HK-2 (cell line): ENCODE measurements at regions not wholly inside any gene's neighbourhood (a gene's known extent, or its start where the extent isn't known, plus 50 kb on each side); places are given as distances from the start of the nearest gene placed in this dataset.
"Not testable (repeated sequence)": the region's sequence is repeated elsewhere in the genome, so short reads cannot be mapped to it uniquely, and the experiment has no call there.

Experiments used
- DNase-seq: peaks from one replicate; pipeline ENCODE4 v3.0.0-alpha.2; 2018; ENCODE audit not compliant: unreplicated experiment

DNA sequence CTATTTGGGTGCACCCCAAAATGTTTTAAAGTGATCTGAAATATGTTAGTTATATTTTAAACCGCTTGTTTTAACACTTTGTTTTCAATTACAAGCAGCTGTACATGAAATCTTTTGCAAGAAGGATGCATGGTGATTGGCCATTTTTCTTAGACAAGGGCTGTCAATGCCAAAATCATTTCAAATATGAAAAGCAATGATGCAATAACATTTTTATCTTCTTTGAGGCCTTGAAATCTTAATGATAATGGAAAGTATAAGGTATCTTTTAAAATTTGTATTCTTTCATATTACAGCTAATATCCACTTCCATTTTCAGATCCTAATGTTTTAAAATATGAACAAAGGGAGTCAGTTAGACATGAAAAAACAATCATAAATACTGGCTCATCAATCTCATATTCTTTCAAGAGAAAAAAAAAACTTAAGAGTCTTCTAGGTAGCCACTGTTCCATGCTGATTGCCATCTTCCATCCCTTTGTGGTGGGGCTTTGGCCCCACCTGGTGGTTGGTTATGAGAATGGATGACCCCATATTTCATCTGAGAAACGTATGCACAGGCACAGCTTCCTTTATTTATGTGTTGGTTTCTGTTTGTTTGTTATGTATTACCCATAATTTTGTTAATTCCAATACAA is 330.3 kb upstream of the MIR17HG start:
- DNase-seq = peak; percentile 53

DNA sequence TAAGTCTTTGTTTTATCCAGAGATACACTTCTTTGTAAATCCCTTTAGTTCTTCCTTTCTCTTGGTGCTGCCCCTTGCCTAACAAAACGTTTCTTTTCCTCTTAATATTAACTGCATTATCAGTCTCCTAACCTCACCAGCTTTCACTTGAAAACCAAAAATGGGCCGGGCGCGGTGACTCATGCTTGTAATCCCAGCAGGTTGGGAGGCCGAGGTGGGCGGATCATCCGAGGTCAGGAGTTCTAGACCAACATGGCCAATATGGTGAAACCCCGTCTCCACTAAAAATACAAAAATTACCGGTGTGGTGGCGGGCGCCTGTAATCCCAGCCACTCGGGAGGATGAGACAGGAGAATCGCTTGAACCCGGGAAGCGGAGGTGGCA is 329.8 kb upstream of the MIR17HG start:
- DNase-seq = peak; percentile 47

DNA sequence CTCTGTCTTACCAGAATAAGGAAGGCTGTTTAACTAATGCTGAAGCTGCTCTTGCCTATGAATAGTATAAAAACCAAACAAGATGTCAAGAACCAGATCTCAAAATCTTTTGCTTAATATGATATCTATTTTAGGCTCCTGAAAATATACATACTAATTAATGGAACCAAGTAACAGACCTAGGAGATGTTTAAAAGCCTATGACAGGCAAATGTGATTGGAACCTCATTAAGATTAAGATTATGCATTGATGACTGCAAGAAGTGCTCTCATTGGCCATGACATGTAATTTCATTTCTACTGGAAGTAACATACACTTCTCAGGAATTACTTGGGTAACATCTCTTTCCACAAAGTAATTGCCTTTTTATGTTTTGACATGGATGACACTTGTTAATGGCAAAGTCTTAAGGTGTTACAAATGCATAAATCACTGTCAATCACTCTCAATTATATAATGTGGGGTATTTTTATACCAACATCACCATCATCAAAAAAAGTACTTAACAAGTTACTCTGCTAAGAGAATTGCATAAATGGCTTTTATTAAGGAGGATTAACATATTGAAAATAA is 326.9 kb upstream of the MIR17HG start:
- DNase-seq = no peak

DNA sequence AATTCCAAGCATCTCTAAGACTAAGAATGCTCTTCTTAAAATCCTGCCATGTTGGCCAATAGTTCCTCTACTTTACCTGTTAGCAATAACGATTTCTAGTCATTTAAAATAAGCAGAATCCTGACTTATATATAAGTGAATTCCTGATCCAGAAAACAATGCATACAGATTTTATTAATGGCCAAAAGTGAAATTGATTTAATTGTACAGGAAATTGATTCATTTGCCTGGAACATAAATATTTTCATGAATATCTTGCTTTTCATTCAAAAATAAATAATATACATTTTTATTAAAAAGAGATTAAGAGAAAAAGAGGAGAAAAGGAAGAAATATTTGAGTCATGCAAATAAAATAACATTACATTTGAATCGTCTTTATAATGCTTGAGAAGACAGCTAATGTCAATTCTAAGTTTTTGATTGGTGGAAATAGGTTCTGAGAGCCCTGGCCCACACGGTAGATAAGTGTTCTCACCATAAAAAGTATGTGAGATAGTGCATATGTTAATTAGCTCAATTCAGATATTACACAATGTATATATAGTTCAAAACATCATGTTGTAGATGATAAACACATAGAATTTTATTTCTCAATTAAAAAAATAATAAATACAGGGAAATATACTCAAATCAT is 323.2 kb upstream of the MIR17HG start:
- DNase-seq = no peak

- no peak for DNase-seq
These were observed 322.0 kb upstream of the MIR17HG start for GRCh38 chr13:91025442-91025841.

DNA sequence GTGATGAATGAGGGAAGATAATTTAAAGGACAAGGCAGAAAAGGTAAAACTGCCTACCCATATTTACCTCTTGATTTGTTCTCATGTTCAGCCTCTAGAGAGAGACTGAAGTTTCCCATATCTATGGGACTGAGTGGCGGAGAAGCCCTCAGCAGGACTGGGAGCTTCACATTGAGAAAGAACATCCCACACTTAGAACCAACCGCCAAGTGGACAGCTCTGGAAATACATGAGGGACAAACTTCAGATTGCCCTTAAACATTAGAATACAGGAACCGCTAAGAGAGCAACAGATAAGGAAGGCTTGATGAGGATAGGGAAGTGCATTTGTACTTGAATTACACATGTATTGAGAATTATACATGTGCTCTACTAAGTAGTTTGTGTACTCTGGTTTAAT is 316.0 kb upstream of the MIR17HG start:
- no peak for DNase-seq

- no peak for DNase-seq
These were observed 315.4 kb upstream of the MIR17HG start for GRCh38 chr13:91032104-91032503.

- DNase-seq = no peak
These were observed 310.6 kb upstream of the MIR17HG start for GRCh38 chr13:91036886-91037285.

- no peak for DNase-seq
These were observed 304.6 kb upstream of the MIR17HG start for GRCh38 chr13:91042870-91043269.

- no peak for DNase-seq
These were observed 302.0 kb upstream of the MIR17HG start for GRCh38 chr13:91045351-91046034.

DNA sequence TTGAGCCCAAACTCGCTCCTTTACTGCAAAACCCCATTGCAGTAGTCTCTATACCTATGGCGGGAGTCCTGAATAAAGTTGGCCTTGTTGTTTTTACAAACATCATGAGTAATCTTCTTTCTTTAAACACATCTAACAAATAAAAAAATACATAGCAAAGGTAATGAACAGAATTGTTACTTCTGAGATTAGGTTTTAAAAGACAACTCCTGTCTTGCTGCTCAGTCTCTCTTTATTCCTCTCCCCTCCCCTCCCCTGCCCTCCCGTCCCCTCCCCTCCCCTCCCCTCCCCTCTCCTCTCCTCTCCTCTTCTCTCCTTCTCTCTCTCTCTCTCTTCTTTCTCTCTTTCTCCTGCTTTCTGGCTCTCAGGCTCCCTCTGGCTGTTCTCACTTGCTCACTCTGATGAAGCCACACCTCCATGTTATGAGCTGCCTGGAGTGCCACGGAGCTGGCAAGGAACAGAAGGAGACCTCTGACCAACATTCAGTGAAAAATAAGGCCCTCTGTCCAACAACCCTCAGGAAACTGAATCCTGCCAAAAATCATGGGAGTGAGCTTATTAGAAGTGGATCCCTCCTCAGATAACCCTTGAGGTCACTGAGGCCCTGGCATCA is 300.7 kb upstream of the MIR17HG start:
- DNase-seq = no peak

- no peak for DNase-seq
These were observed 296.5 kb upstream of the MIR17HG start for GRCh38 chr13:91050970-91051369.

DNA sequence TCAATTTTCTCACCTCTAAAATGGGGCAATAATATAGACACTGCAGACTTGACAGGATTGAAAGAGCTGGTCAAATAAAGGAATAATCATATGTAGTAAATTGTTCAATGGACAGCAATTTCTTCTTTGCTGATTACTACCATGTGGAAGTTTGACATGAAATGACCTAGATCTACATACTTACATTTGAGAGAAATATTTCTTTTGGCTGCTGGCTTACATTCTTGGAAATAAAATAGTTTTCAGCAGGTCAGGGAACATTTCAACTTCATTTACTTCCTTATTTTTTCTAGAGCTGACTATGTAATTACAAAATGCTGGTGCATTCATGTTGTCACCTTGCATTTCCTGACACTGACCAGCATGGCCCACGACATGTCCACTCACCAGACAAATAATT is 294.6 kb upstream of the MIR17HG start:
- DNase-seq = no peak

DNA sequence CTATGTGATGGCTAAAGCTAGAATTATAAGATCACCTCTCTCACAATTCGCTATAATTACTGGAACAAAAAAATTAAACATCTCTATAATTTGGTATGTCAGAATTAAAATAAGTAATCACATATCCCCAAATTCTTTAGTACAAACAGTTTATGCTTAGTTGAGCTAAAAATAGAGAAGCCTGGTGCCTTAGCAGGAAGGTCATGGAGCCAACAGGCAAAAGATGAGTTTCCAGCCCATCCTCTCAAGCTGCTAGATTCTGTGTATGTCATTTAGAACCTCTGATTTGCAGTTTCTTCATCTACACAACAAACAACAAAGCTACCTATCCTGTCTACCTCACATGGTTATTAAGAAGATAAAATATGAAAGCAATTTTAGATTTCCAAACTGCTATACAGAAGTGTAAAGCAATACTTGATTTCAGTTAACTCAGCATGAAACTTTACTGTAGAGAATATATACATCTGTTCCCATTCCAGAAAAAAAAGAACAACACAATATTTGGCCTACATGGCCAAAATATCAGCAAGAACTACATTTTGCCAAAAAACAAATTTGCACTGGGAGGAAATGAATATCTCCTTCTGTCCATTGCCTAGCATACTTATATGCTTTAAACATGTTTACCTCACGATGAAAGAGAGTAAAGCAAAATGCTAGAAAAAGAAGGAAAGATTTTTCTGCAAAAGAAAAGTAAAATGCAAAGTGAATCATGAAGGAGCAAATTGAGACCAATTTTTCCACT is 294.0 kb upstream of the MIR17HG start:
- DNase-seq = no peak

- no peak for DNase-seq
These were observed 292.6 kb upstream of the MIR17HG start for GRCh38 chr13:91054902-91055301.

GRCh38 chr13:91056746-91057145 is 290.7 kb upstream of the MIR17HG start:
- no peak for DNase-seq

DNA sequence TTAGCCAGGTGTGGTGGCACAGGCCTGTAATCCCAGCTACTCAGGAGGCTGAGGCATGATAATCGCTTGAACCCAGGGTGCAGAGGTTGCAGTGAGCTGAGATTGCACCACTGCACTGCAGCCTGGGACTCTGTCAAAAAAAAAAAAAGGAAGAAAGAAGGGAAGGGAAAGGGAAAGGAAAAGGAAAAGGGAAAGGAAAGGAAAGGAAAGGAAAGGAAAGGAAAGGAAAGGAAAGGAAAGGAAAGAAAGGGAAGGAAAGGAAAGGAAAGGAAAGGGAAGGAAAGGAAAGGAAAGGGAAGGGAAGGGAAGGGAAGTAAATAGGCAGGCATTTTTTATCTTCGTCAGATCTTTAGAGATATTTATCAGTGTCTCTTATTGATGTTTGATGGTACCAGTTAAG is 290.0 kb upstream of the MIR17HG start:
- DNase-seq = not testable (repeated sequence)

GRCh38 chr13:91058066-91058465 is 289.4 kb upstream of the MIR17HG start:
- no peak for DNase-seq

GRCh38 chr13:91058919-91059318 is 288.6 kb upstream of the MIR17HG start:
- no peak for DNase-seq

GRCh38 chr13:91066745-91067144 is 280.7 kb upstream of the MIR17HG start:
- DNase-seq = no peak

DNA sequence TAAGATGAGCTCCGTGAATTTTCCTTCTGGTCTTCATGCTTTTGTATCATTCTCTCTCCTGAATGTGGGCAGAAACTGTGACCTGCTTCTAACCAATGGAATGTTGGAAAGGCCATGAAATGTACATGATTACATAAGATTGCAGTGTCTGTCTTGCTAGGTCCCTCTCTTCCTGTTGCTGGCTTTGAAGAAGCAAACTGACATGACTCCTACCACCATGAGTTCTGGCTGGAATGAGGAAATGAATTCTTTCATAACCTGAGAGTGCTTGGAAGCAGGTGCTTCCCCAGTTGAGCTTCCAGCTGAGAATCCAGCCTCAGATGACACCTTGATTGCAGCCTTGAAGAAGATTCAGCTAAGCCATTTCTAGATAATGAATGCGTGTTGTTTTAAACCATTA is 275.0 kb upstream of the MIR17HG start:
- no peak for DNase-seq

DNA sequence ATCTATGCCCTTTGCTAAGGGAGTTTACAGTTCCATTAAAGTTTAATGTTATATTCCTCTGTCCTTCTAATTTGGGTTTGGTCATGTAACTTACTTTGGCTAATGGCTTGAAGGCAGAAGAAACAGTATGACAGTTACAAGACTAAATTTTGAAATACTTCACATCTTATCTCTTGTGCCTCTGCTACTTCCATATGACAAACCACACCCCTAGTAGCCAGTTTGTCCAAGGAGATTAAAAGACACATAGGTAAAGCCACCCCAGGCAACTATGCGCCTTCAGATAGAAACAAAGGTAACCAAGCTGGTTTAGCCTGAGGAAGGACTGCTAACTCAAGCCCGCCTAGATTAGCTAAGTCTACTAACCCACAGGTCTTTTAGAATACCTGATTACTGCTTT is 273.4 kb upstream of the MIR17HG start:
- DNase-seq = no peak
